ENCODE measurements at regions not wholly inside any gene's neighbourhood (a gene's known extent, or its start where the extent isn't known, plus 50 kb on each side); places are given as distances from the start of the nearest gene placed in this dataset.

DNA sequence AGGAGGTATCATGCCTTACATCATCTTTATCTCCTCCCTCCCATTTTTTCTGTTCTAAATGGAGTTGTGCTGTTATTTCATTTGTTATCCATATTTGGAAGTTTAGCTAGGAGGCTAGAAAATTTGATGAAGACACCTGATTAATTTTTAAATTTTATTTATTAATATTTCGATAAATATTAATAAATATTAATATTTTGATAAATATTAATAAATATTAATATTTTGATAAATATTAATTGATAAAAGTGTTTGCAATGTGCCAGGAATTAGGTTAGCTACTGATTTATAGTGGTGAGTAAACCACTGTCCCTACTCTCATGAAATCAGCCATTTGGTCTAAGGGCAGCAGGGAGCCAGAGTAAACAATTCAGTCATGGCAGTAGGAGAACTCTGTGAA is 161.4 kb downstream of the GNAT3 start:
- TF ChIP-seq EZH2 (IDR thresholded peaks at IDR 0.05; ENCODE audit: insufficient read depth, poor library complexity, severe bottlenecking) (no peak), EZH2phosphoT487 (IDR thresholded peaks at IDR 0.05; ENCODE audit: insufficient read depth, low read depth) (no peak)
